AG10803 (cell line): ENCODE measurements at regions not wholly inside any gene's neighbourhood (a gene's known extent, or its start where the extent isn't known, plus 50 kb on each side); places are given as distances from the start of the nearest gene placed in this dataset.

Experiments used
- DNase-seq: peaks from one replicate; pipeline ENCODE4 v3.0.0; 2010; ENCODE audit warnings: low read depth
- H3K4me3 ChIP-seq: 2 replicates; pipeline ENCODE4 v1.5.1; 2011; ENCODE audit warnings: mild to moderate bottlenecking, low read length, control low read depth
- TF ChIP-seq, protein P1 (sequence below): conservative IDR thresholded peaks from 2 replicates; pipeline ENCODE4 v1.5.1; 2011; ENCODE audit warnings: mild to moderate bottlenecking, low read length, control low read depth, inconsistent platforms

DNA sequence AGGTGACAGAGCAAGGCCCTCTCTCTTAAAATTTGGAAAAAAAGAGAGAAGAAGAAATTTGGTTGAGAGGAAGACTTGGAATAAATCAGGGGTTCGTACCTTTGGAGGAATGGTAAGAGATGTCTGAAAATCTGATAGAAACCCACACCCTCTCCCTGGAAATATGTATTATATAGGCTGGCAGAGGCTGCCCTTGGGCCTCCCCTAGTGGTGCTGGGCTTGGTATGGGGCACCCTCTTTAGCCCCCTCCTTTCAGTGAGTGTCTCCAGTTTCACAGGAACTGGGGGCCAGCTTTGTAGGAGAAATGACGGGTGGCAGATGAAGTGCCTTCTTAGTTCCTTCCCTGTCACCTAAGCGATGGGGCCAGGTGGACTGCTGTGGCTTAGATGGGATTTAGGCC, 82.9 kb upstream of the SLC2A1 start:
- no peak for DNase-seq
- H3K4me3 ChIP-seq: no peak overlapping the region
- TF ChIP-seq, protein P1, sequence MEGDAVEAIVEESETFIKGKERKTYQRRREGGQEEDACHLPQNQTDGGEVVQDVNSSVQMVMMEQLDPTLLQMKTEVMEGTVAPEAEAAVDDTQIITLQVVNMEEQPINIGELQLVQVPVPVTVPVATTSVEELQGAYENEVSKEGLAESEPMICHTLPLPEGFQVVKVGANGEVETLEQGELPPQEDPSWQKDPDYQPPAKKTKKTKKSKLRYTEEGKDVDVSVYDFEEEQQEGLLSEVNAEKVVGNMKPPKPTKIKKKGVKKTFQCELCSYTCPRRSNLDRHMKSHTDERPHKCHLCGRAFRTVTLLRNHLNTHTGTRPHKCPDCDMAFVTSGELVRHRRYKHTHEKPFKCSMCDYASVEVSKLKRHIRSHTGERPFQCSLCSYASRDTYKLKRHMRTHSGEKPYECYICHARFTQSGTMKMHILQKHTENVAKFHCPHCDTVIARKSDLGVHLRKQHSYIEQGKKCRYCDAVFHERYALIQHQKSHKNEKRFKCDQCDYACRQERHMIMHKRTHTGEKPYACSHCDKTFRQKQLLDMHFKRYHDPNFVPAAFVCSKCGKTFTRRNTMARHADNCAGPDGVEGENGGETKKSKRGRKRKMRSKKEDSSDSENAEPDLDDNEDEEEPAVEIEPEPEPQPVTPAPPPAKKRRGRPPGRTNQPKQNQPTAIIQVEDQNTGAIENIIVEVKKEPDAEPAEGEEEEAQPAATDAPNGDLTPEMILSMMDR: no peak

DNA sequence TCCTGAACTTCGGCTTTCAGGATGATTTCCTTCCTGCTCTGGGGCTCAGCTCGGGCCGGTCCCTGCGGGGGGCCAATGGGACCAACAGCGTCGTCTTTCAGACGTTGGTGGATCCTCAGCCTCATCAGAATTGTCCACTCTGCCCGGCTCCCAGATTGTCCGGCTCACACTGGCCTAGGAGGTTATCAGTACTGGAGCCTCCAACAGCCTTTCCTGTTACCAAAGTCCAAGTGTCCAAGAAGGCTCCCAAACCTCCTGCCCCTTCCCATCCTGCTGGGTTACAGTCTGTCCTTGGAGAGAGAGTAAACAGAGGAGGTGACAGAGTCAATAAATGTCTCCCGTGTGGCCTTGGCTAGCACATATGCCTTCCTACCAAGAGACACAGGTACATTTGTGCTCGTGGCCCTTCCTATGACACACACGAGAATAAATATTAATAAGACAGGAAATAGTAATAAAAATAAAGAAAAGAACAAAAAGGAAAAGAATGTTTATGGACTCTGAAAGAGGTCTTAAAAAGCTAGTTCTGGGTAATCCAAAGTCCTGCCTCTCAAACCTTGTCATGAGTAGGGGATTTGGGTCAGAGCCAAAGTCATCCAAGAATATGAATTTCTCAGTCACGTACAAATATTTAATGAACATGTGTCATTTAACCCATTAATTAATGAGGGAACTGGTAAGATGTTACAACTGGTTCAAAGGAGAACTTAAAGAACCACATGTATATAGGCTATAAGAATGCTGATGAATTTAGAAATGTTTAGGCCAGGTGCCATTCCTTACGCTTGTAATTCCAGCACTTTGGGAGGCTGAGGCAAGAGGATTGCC, 80.8 kb upstream of the SLC2A1 start:
- H3K4me3 ChIP-seq: no peak overlapping the region
- DNase-seq: no peak
- TF ChIP-seq, protein P1: no peak

DNA sequence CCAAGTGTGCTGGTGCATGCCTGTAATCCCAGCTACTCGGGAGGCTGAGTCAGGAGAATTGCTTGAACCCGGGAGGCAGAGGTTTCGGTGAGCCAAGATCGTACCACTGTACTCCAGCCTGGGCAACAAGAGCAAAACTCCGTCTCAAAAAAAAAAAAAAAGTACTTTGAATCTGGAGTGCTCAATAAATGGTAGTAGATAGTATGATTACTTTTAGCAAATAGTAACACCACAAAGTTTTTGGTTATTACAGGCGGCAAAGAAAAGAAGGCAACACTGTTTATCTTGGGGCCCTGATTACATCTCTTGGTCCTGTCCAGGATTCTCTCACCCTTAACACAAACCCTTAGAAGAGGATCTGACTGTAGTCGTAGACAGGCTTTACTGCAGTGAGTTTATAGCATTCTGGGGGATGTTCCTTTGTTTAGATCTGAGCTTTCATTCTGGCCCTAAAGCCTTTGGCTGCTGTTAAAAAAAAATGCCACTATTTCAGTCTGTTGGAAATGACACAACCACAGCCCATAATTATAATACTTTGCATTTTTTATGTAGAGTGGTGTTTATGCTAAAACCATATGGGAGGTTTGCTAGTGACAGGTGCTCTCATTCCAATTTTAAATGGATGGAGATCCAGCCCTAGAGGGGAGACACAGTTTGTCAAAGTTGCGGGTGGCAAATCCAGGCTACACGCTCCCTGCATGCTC, 79.7 kb upstream of the SLC2A1 start:
- TF ChIP-seq, protein P1: no peak
- no peak for DNase-seq
- H3K4me3 ChIP-seq: no peak overlapping the region

DNA sequence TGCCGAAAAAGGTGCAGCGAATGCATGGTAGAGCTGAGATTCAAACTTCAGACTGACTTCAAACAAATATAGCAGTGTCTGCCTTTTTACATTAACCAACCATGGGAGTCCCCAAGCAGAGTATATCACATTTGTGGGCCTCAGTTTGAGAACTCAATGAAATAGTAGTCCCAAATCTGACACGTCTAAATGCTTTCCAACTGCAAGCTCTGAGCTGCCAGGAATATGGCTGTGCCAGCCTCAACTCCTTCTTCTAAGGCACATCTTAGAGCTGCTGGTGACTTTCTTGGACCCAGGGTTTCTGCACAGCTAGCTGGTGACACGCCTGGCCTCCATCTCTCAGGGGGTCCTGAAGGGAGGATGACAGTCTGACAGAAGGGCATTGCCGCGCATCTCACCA, 78.8 kb upstream of the SLC2A1 start:
- DNase-seq: no peak
- no peak overlapping the region for H3K4me3 ChIP-seq
- TF ChIP-seq, protein P1: no peak

DNA sequence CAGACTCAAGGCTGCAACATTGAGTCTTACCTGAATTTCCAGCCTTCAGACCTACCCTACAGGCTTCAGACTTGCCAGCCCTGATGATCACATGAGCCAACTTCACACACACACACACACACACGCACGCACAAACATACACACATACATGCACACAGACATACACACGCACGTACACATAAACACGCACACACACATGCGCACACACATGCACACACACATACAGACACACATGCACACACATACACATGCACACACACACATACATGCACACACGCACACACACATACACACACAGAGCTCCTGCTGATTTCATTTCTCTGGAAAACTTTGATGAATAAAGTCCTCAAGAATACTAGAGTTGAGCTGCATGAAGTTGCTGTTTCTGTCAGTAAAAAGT, 78.3 kb upstream of the SLC2A1 start:
- no peak overlapping the region for H3K4me3 ChIP-seq
- DNase-seq: no peak
- TF ChIP-seq, protein P1: no peak

DNA sequence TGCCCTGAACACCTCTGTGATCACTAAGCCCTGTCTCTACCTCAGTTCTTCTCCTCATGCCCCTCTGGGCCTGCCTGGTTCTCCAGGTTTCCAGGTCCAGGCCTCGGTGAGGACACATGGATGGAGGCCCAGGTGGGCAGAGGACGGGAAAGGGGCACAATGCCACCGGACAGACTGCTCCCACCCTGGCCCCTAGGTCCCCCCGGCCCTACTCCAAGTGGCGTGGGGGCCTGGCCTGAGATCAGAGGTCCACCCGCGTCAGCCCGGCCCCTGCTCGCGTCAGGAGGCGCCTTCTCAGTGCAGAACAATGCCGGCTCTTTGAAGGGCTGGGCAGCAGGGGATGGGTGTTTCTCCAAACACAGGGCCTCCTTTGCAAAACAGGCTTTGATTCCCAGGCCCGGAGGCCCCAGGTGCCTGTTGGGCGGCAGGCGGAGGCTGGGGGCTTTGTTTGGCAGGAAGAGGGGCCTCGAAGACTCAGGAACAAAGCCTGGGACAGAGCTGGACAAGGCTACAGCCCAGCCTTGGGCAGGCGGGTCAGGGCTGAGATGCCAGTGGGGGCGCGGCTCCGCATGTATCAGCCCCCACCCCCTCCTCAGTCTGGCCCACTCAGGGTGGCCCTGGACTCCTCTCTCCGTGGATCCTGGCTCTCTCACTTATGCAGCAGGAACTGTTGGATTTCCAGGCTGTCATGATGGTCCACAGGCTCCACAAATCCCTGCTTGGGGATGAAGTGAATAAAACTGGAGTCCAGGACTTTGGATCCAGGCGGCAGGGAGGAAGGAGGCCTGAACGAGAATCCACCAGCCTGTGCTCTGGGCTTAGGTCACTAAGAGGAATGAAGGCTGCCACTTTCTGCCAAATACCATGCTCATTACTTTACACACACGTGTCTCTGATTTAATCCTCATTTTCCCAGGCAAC, 77.4 kb upstream of the SLC2A1 start:
- no peak overlapping the region for H3K4me3 ChIP-seq
- TF ChIP-seq, protein P1: no peak
- DNase-seq: peak; percentile 65
